C1 segment of cervical spinal cord (tissue), 14 donors: ENCODE measurements at regions not wholly inside any gene's neighbourhood (a gene's known extent, or its start where the extent isn't known, plus 50 kb on each side); places are given as distances from the start of the nearest gene placed in this dataset.
"Not testable (repeated sequence)": the region's sequence is repeated elsewhere in the genome, so short reads cannot be mapped to it uniquely, and the experiment has no call there.

Experiments
- DNase-seq, 14 donors: peaks; one replicate each; lab custom pipeline; 2025; lab: John Stamatoyannopoulos, UW

DNA sequence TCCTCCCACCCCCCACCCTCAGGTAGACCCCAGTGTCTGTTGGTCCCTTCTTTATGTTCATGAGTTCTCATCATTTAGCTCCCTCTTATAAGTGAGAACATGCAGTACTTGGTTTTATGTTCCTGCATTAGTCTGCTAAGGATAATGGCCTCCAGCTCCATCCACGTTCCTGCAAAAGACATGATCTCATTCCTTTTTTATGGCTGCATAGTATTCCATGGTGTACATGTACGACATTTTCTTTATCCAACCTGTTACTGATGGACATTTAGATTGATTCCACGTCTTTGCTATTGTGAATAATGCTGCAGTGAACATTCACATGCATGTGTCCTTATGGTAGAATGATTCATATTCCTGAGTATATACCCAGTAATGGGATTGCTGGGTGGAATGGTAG is 87.6 kb upstream of the TBL1X start:
- DNase-seq, result not testable (repeated sequence)

DNA sequence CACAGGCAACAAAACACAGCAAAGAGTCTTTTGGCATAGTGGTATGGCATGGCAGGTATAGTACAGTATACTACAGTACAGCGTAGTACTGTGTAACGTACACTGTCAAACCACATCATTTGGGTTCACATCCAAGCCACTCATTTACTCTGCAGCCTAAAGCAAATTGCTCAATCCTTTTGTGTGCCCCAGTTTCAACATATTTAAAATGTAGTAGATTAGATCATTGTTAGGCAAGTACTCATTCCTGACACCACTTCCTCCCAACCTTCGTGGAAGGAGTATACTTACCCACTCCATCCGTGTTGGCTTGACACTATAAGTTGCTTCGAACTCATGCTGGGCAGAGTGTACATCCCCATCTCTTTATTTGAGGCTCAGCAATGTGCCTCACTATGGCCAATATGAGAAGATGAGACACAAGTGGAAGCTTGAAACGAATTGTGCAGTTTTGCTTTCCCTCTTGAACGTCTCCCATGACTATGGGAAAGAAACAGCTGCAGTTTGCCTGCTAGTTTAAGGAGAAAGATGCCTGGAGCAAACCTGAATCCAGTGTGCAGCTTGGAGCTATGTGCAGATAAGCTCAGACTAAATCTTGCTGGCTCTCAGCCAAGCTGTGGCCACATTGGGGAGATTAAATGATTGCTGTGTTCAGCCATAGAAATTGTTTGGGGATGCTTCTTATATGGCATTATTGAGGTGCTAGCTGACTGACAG is 85.7 kb upstream of the TBL1X start:
- no peak for DNase-seq

DNA sequence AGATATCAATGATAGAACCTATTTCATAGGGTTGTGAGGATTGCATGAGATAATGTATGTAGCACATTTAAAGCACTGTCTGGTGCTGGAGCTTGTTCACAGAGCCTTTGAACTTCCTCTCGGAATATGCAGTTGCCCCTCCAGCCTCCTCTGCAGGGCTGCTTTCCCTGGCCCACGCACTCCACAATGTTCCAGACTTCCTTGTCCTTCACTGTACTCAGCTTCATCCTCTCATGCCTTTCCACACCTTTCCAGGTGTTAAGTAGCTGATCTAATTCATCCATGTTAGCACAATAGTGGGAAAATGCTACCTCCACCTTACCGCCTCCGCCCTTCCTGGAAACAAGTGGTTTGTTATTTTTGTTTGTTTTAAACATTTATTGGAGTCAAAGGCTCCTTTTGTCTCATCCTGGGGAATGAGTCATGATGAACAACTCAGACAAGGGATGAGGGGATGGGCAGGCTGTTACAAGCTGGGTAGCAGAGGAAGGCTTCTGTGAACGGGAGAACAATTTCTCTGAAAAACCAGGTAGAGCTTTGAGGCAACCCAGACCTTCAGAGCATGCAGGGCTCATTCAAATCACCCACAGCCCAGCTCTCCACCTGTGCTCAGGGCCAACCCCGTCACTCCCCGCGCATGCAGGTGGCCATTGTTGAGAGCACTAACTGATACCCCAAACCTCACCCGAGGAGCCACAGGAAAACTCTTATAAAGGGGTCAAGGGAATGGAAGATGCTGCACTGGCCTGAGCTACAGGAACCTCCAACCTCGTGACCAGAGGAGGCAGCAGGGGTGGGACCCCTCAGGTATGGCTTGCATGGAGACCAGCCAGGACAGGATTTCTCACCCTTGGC is 84.9 kb upstream of the TBL1X start:
- no peak for DNase-seq

DNA sequence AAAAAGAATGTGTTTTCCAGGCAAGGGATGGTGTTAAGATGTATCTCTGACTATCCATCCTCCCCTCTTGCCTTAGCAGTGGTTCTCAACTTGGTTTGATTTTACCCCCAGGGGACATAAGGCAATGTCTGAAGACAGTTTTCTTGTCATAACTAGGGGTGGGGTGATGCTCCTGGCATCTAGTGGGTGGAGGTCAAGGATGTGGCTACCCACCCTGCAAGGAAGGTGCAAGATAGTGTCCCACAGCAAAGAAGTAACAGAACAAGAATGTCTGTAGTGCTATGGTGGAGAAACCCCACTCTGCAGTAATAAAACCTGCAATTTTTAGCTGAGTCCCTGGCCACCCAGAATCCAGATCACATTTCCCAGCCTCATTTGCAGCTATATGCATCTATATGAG is 81.2 kb upstream of the TBL1X start:
- DNase-seq, result no peak

DNA sequence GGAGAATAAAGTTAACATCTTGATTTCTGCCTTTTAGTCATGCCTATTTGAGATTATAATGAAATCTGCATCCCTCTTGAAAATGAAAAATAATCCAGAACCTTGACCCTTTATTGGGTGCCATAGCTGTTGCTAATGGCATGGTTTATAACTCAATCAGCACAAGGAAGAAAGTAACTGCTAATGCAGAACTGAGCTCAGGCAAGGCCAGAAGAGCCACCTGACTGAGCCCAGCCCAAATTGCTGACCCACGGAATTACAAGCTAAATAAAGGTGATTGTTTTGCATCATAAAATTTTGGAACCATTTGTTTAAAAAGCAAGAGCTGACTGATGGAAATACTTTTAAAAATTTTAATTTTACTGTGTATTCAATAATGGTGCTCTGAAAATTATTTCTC is 76.4 kb upstream of the TBL1X start:
- DNase-seq, result no peak

DNA sequence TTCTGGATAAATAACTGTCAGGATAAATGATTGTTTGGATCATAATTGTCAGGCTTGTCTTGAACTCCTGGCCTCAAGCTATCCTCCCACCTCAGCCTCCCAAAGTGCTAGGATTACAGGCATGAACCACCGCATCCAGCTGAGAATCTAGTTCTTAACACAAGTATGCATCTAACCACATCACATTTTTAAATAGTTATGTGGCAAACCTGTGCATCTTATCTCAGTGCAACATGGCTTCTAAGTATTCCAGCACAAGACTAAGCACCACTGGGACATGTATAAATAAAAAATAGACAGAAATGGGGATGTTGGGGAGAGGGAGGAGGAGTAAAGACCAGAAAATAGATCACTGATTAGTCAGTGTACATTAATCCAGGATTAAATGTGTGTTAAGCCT is 74.7 kb upstream of the TBL1X start:
- no peak for DNase-seq

DNA sequence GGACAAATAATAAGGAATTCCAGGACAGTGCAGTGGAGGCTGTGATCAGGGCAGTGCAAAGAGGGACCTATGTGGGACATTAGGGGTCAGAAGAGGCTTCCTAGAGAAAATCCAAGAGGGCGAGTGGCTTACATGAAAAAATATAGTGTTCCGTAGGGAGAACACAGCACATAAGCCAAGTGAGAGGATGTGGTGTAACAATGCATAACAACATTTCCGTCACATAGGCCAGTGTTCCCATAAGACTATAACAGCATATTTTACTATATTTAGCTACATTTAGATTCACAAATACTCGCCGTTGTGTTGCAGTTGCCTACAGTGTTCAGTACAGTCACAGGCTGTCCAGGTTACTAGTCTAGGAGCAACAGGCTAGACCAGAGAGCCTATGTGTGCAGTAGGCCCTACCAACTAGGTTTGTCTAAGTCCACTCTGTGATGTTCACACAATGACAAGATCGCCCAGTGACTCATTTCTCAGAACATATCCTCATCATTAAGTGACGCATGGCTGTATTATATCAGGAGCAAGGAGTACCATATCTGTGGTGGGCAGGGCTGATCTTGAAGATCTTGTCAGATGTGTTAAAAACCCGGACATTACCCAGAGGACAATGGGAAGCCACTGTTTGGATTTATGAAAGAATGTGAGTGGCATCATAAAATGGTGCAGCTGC is 74.0 kb upstream of the TBL1X start:
- DNase-seq, result no peak

DNA sequence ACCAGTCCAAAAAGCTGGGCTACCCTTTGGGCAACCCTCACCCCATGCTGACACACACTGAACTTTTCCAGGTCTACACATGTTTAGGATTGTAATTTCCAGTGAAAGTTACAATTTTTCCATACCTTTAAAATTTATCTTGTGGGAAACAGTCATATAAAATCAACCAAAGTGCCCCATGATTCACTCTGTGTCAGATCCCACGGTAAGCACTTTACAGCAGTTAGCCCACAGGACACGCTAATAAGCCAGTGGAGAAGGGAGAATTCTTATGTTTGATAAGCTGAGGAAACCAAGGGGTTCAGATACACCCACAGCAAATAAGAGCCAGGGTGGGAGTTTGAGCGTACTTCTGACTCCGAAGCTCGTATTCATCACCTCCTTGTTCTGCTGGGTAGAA is 72.4 kb upstream of the TBL1X start:
- DNase-seq, result no peak

DNA sequence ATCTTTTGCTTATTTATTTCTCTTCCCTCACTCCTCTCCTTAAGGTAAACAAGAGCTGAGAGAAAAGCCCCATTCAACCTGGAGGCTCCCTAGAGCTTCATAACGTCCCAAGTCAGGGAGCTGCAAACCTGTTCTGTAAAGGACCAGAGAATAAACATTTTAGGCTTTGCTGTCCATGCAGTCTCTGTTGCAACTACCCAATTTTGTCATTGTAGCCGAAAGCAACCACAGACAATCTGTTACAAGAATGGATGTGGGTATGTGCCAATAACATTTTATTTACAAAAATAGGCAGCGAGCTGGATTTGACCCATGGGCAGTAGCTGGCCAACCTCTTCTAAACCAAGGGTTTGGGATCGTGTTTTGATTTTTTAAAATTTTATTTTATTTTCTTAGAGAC is 71.3 kb upstream of the TBL1X start:
- DNase-seq, result no peak

DNA sequence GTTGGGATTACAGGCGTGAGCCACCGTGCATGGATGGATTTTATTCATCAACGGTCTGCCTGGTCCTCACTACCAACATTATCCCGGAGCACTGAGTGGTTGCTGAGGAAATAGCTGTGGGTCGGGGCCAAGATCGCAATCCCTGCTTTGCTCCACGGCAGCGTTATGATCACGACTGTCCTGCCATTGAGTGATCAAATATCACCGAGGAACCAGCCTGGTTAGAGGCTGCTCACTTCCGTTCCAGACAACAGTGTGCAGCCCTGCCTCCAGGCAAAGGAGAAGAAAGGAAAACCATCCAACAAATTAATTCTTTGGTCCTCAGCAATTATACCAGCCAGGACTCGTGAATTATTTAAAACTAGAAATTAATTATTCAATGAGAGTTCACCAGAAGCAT is 70.6 kb upstream of the TBL1X start:
- DNase-seq, result no peak

DNA sequence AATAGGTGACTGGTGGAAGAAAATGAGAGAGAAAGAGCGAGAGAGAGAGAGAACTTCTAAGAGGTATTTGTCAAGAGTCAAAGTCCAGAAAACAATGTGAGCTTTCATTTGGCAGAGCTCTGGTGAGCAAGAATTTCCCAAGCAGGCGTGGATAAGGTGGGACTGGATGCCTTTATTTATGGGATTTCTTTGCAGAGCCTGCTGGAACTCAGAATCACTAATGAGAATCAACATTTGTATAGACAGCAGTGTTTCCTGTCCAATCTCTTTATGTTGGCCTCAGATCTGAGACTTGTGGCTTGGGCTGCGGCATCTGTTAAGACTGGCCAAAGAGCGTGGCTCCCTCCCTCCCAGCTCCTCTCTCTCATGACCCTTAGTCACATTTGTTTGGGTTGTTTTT is 67.9 kb upstream of the TBL1X start:
- DNase-seq, result no peak

DNA sequence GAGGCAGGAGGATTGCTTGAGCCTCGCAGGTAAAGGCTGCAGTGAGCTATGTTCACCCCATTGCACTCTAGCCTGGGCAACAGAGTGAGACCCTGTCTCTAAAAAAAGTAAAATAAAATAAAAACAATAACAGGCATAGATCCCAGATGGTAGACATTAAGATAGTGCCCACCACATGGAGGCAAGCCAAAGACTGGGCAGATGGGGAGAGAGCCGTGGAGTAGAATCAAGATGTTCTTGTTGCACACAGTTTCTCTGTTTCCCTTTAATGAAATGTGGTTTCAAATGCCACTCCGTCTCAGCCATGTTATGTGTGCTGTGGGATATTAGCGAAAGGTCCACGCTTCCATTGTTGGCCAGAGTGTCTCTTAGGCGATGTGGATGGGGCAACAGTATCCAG is 63.8 kb upstream of the TBL1X start:
- DNase-seq, result no peak

DNA sequence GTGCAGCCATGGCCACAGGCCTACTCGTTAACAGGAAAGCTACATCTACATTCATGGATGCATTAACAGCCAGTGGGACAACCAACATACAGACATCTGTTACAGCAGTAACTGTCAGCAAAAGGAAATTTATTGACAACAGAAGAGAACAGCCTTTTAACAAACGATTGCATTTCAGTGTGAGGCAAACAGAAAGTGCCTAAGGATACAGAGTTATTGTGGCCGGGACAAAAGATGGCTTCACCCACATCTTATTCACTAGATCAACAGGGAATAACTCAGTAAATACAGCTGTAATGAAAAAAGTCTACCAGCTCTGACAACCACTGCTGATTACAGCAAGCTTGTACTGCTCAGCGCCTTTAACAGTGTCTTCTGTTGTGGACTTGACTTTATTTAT is 61.5 kb upstream of the TBL1X start:
- DNase-seq, result no peak

DNA sequence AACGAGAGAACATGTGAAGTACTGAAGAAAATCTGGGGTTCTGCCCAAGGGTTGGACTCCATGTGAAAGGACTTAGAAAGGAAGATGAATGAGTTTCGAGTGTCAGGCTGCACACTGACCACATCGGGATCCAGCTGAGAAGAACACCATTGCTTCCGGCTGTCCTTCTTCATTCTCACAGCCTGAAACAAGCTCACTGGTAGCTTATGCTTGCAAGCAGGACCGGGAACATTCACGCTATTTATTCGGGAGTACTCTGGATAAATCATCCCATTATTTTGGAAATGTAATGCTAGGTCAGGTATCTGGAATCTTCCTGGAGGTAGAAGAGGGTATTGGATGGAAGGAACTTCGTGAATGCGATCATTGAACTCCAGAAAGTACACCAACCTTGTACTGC is 59.2 kb upstream of the TBL1X start:
- DNase-seq, result not testable (repeated sequence)

DNA sequence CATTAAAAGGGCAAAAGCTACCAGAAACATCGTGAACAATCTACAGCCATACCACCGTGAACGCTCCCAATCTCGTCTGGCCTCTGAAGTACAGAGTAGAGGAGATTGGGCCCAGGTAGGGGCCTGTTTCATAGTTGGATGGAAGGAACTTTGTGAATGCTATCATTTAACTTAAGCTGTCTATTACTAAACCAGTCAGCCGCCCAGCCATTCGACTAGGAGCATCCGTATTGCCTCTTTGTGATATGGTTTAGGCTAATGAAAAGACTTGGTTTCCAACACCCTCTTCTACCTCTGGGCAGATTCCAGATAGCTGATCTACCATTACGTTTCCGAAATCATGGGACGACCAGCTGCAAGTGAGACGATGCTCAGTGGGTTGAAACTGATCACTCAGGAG is 54.0 kb upstream of the TBL1X start:
- not testable (repeated sequence) for DNase-seq

DNA sequence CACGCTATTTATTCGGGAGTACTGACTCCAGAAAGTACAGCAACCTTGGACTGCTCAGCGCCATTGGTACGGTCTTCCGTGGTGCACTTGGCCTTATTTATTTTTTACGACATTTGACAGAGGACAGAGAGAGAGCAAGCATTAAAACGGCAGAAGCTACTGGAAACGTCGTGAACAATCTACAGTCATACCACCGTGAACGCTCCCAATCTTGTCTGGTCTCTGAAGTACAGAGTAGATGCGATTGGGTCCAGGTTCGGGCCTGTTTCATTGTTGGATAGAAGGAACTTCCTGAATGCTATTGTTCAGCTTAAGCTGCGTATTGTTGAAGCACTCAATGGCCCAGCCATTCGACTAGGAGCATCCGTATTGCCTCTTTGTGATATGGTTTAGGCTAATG is 53.2 kb upstream of the TBL1X start:
- not testable (repeated sequence) for DNase-seq

DNA sequence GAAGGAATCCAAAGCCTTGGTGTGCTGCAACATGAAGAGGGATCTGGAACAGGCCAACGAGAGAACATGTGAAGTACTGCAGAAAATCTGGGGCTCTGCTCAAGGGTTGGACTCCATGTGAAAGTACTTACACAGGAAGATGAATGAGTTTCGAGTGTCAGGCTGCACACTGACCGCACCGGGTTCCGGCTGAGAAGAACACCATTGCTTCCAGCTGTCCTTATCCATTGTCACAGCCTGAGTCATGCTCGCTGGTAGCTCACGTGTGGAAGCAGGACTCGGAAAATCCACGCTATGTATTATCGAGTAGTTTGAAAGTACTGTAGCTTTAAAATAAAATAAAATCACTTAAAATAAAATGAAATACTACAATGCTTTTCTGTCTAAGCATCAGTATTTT is 50.4 kb upstream of the TBL1X start:
- no peak for DNase-seq
